ENCODE measurements at regions not wholly inside any gene's neighbourhood (a gene's known extent, or its start where the extent isn't known, plus 50 kb on each side); places are given as distances from the start of the nearest gene placed in this dataset.
"Not testable (repeated sequence)": the region's sequence is repeated elsewhere in the genome, so short reads cannot be mapped to it uniquely, and the experiment has no call there.

DNA sequence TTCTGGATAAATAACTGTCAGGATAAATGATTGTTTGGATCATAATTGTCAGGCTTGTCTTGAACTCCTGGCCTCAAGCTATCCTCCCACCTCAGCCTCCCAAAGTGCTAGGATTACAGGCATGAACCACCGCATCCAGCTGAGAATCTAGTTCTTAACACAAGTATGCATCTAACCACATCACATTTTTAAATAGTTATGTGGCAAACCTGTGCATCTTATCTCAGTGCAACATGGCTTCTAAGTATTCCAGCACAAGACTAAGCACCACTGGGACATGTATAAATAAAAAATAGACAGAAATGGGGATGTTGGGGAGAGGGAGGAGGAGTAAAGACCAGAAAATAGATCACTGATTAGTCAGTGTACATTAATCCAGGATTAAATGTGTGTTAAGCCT lies 74.7 kb upstream of the TBL1X start:
- DNase-seq, result no peak

DNA sequence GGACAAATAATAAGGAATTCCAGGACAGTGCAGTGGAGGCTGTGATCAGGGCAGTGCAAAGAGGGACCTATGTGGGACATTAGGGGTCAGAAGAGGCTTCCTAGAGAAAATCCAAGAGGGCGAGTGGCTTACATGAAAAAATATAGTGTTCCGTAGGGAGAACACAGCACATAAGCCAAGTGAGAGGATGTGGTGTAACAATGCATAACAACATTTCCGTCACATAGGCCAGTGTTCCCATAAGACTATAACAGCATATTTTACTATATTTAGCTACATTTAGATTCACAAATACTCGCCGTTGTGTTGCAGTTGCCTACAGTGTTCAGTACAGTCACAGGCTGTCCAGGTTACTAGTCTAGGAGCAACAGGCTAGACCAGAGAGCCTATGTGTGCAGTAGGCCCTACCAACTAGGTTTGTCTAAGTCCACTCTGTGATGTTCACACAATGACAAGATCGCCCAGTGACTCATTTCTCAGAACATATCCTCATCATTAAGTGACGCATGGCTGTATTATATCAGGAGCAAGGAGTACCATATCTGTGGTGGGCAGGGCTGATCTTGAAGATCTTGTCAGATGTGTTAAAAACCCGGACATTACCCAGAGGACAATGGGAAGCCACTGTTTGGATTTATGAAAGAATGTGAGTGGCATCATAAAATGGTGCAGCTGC lies 74.0 kb upstream of the TBL1X start:
- no peak for DNase-seq

DNA sequence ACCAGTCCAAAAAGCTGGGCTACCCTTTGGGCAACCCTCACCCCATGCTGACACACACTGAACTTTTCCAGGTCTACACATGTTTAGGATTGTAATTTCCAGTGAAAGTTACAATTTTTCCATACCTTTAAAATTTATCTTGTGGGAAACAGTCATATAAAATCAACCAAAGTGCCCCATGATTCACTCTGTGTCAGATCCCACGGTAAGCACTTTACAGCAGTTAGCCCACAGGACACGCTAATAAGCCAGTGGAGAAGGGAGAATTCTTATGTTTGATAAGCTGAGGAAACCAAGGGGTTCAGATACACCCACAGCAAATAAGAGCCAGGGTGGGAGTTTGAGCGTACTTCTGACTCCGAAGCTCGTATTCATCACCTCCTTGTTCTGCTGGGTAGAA lies 72.4 kb upstream of the TBL1X start:
- no peak for DNase-seq

DNA sequence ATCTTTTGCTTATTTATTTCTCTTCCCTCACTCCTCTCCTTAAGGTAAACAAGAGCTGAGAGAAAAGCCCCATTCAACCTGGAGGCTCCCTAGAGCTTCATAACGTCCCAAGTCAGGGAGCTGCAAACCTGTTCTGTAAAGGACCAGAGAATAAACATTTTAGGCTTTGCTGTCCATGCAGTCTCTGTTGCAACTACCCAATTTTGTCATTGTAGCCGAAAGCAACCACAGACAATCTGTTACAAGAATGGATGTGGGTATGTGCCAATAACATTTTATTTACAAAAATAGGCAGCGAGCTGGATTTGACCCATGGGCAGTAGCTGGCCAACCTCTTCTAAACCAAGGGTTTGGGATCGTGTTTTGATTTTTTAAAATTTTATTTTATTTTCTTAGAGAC lies 71.3 kb upstream of the TBL1X start:
- no peak for DNase-seq

DNA sequence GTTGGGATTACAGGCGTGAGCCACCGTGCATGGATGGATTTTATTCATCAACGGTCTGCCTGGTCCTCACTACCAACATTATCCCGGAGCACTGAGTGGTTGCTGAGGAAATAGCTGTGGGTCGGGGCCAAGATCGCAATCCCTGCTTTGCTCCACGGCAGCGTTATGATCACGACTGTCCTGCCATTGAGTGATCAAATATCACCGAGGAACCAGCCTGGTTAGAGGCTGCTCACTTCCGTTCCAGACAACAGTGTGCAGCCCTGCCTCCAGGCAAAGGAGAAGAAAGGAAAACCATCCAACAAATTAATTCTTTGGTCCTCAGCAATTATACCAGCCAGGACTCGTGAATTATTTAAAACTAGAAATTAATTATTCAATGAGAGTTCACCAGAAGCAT lies 70.6 kb upstream of the TBL1X start:
- DNase-seq, result peak; percentile 8

DNA sequence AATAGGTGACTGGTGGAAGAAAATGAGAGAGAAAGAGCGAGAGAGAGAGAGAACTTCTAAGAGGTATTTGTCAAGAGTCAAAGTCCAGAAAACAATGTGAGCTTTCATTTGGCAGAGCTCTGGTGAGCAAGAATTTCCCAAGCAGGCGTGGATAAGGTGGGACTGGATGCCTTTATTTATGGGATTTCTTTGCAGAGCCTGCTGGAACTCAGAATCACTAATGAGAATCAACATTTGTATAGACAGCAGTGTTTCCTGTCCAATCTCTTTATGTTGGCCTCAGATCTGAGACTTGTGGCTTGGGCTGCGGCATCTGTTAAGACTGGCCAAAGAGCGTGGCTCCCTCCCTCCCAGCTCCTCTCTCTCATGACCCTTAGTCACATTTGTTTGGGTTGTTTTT lies 67.9 kb upstream of the TBL1X start:
- DNase-seq, result no peak

DNA sequence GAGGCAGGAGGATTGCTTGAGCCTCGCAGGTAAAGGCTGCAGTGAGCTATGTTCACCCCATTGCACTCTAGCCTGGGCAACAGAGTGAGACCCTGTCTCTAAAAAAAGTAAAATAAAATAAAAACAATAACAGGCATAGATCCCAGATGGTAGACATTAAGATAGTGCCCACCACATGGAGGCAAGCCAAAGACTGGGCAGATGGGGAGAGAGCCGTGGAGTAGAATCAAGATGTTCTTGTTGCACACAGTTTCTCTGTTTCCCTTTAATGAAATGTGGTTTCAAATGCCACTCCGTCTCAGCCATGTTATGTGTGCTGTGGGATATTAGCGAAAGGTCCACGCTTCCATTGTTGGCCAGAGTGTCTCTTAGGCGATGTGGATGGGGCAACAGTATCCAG lies 63.8 kb upstream of the TBL1X start:
- DNase-seq, result no peak

DNA sequence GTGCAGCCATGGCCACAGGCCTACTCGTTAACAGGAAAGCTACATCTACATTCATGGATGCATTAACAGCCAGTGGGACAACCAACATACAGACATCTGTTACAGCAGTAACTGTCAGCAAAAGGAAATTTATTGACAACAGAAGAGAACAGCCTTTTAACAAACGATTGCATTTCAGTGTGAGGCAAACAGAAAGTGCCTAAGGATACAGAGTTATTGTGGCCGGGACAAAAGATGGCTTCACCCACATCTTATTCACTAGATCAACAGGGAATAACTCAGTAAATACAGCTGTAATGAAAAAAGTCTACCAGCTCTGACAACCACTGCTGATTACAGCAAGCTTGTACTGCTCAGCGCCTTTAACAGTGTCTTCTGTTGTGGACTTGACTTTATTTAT lies 61.5 kb upstream of the TBL1X start:
- DNase-seq, result no peak

DNA sequence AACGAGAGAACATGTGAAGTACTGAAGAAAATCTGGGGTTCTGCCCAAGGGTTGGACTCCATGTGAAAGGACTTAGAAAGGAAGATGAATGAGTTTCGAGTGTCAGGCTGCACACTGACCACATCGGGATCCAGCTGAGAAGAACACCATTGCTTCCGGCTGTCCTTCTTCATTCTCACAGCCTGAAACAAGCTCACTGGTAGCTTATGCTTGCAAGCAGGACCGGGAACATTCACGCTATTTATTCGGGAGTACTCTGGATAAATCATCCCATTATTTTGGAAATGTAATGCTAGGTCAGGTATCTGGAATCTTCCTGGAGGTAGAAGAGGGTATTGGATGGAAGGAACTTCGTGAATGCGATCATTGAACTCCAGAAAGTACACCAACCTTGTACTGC lies 59.2 kb upstream of the TBL1X start:
- DNase-seq, result not testable (repeated sequence)

DNA sequence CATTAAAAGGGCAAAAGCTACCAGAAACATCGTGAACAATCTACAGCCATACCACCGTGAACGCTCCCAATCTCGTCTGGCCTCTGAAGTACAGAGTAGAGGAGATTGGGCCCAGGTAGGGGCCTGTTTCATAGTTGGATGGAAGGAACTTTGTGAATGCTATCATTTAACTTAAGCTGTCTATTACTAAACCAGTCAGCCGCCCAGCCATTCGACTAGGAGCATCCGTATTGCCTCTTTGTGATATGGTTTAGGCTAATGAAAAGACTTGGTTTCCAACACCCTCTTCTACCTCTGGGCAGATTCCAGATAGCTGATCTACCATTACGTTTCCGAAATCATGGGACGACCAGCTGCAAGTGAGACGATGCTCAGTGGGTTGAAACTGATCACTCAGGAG lies 54.0 kb upstream of the TBL1X start:
- DNase-seq, result not testable (repeated sequence)

DNA sequence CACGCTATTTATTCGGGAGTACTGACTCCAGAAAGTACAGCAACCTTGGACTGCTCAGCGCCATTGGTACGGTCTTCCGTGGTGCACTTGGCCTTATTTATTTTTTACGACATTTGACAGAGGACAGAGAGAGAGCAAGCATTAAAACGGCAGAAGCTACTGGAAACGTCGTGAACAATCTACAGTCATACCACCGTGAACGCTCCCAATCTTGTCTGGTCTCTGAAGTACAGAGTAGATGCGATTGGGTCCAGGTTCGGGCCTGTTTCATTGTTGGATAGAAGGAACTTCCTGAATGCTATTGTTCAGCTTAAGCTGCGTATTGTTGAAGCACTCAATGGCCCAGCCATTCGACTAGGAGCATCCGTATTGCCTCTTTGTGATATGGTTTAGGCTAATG lies 53.2 kb upstream of the TBL1X start:
- not testable (repeated sequence) for DNase-seq

DNA sequence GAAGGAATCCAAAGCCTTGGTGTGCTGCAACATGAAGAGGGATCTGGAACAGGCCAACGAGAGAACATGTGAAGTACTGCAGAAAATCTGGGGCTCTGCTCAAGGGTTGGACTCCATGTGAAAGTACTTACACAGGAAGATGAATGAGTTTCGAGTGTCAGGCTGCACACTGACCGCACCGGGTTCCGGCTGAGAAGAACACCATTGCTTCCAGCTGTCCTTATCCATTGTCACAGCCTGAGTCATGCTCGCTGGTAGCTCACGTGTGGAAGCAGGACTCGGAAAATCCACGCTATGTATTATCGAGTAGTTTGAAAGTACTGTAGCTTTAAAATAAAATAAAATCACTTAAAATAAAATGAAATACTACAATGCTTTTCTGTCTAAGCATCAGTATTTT lies 50.4 kb upstream of the TBL1X start:
- no peak for DNase-seq
